IMR-90 (cell line): ENCODE measurements at regions not wholly inside any gene's neighbourhood (a gene's known extent, or its start where the extent isn't known, plus 50 kb on each side); places are given as distances from the start of the nearest gene placed in this dataset.

Experiments used
- FOS ChIP-seq: fragments of 150-350 bp; IDR thresholded peaks from 2 replicates; pipeline ENCODE4 v1.6.1; 2016; ENCODE audit warnings: low read depth, low read length
- MAZ ChIP-seq: IDR thresholded peaks from 2 replicates; pipeline ENCODE4 v1.6.1; 2012; ENCODE audit warnings: low read depth, mild to moderate bottlenecking, low read length, improper control_type of control experiment, moderate library complexity, borderline replicate concordance
- TF ChIP-seq, protein P1 (sequence below): conservative IDR thresholded peaks from 2 replicates; pipeline ENCODE4 v1.5.1; 2012; ENCODE audit warnings: mild to moderate bottlenecking, low read depth, low read length, improper control_type of control experiment

DNA sequence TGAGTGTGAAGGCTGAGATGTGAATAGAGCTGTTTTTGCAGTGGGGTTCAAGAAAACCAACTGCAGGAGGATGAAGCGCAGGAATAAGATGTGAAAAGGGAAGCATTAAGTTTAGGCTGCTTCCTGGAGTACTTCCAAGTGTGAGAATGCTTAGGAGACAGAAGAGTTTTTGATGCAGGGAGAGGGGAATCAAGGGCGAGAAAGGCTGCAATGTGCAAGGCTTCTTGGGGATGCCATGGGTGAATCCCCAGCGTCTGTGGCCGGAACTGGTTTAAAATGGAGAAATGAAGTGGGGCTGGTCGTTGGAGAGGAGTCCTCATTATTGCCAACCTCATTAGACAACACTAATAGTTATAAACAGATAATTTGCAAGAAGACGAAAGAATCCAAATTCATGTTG lies 764.9 kb downstream of the LIG4 start:
- TF ChIP-seq MAZ: no peak
- TF ChIP-seq, protein P1, sequence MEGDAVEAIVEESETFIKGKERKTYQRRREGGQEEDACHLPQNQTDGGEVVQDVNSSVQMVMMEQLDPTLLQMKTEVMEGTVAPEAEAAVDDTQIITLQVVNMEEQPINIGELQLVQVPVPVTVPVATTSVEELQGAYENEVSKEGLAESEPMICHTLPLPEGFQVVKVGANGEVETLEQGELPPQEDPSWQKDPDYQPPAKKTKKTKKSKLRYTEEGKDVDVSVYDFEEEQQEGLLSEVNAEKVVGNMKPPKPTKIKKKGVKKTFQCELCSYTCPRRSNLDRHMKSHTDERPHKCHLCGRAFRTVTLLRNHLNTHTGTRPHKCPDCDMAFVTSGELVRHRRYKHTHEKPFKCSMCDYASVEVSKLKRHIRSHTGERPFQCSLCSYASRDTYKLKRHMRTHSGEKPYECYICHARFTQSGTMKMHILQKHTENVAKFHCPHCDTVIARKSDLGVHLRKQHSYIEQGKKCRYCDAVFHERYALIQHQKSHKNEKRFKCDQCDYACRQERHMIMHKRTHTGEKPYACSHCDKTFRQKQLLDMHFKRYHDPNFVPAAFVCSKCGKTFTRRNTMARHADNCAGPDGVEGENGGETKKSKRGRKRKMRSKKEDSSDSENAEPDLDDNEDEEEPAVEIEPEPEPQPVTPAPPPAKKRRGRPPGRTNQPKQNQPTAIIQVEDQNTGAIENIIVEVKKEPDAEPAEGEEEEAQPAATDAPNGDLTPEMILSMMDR: no peak
- no peak for TF ChIP-seq FOS
